ENCODE measurements at regions not wholly inside any gene's neighbourhood (a gene's known extent, or its start where the extent isn't known, plus 50 kb on each side); places are given as distances from the start of the nearest gene placed in this dataset.
A peak's percentile ranks its signal among the peaks of the same experiment; 100 is the strongest.
"Not testable (repeated sequence)": the region's sequence is repeated elsewhere in the genome, so short reads cannot be mapped to it uniquely, and the experiment has no call there.

GRCh38 chr6:165010556-165011535, 298.6 kb downstream of the C6orf118 start:
- no peak for DNase-seq (ENCODE audit: low read depth in 2 of 2)

GRCh38 chr6:165008971-165009370, 300.4 kb downstream of the C6orf118 start:
- no peak for DNase-seq (ENCODE audit: low read depth in 2 of 2)

GRCh38 chr6:165002866-165003265, 306.5 kb downstream of the C6orf118 start:
- DNase-seq (ENCODE audit: low read depth in 2 of 2) = no peak

- no peak for DNase-seq (ENCODE audit: low read depth in 2 of 2)
Measured at GRCh38 chr6:165002358-165002757, 307.0 kb downstream of the C6orf118 start.

GRCh38 chr6:165001502-165002157, 307.8 kb downstream of the C6orf118 start:
- no peak for DNase-seq (ENCODE audit: low read depth in 2 of 2)

GRCh38 chr6:164998297-164998696, 311.1 kb downstream of the C6orf118 start:
- no peak for DNase-seq (ENCODE audit: low read depth in 2 of 2)

- no peak for DNase-seq (ENCODE audit: low read depth in 2 of 2)
Measured at GRCh38 chr6:164996838-164997237, 312.6 kb downstream of the C6orf118 start.

- DNase-seq (ENCODE audit: low read depth in 2 of 2) = no peak
Measured at GRCh38 chr6:164991573-164991972, 317.8 kb downstream of the C6orf118 start.

GRCh38 chr6:164990901-164991300, 318.5 kb downstream of the C6orf118 start:
- no peak for DNase-seq (ENCODE audit: low read depth in 2 of 2)

- DNase-seq (ENCODE audit: low read depth in 2 of 2) = no peak
Measured at GRCh38 chr6:164982389-164982788, 327.0 kb downstream of the C6orf118 start.

- DNase-seq (ENCODE audit: low read depth in 2 of 2) = no peak
Measured at GRCh38 chr6:164967102-164967501, 342.3 kb downstream of the C6orf118 start.

GRCh38 chr6:164962805-164963204, 346.6 kb downstream of the C6orf118 start:
- no peak for DNase-seq (ENCODE audit: low read depth in 2 of 2)

GRCh38 chr6:164947164-164947563, 362.2 kb downstream of the C6orf118 start:
- DNase-seq (ENCODE audit: low read depth in 2 of 2) = no peak

GRCh38 chr6:164942271-164942670, 367.1 kb downstream of the C6orf118 start:
- DNase-seq (ENCODE audit: low read depth in 2 of 2) = no peak

- DNase-seq (ENCODE audit: low read depth in 2 of 2) = not testable (repeated sequence)
Measured at GRCh38 chr6:164933238-164933794, 376.1 kb downstream of the C6orf118 start.

- no peak for DNase-seq (ENCODE audit: low read depth in 2 of 2)
Measured at GRCh38 chr6:164929408-164929977, 379.9 kb downstream of the C6orf118 start.

GRCh38 chr6:164928728-164929407, 380.5 kb downstream of the C6orf118 start:
- no peak for DNase-seq (ENCODE audit: low read depth in 2 of 2)

- no peak for DNase-seq (ENCODE audit: low read depth in 2 of 2)
Measured at GRCh38 chr6:164928057-164928727, 381.2 kb downstream of the C6orf118 start.

GRCh38 chr6:164927288-164928056, 381.9 kb downstream of the C6orf118 start:
- DNase-seq (ENCODE audit: low read depth in 2 of 2) = peak in 1 of 2 donors; percentile 12

- DNase-seq (ENCODE audit: low read depth in 2 of 2) = no peak
Measured at GRCh38 chr6:164926686-164927085, 382.7 kb downstream of the C6orf118 start.
